Activated CD8-positive, alpha-beta memory T cell treated with anti-CD3 and anti-CD28 coated beads, Interleukin-2, amount 50 U/mL, for 24 hours (primary cell): ENCODE measurements at regions not wholly inside any gene's neighbourhood (a gene's known extent, or its start where the extent isn't known, plus 50 kb on each side); places are given as distances from the start of the nearest gene placed in this dataset.

Experiments used
- DNase-seq: peaks from one replicate; pipeline ENCODE4 v3.0.0-alpha.2; 2020; ENCODE audit errors: extremely low read depth

GRCh38 chr21:28356422-28356821 is 636.3 kb downstream of the LTN1 start:
- DNase-seq: no peak

- DNase-seq: no peak
Observed at GRCh38 chr21:28345934-28346333, 646.7 kb downstream of the LTN1 start.

GRCh38 chr21:28344985-28345384 is 647.7 kb downstream of the LTN1 start:
- no peak for DNase-seq

GRCh38 chr21:28342212-28342810 is 650.4 kb downstream of the LTN1 start:
- no peak for DNase-seq

GRCh38 chr21:28339403-28339802 is 653.3 kb downstream of the LTN1 start:
- no peak for DNase-seq

GRCh38 chr21:28338701-28339305 is 653.9 kb downstream of the LTN1 start:
- DNase-seq: no peak

- DNase-seq: no peak
Observed at GRCh38 chr21:28337315-28337714, 655.4 kb downstream of the LTN1 start.

- no peak for DNase-seq
Observed at GRCh38 chr21:28336314-28336713, 656.4 kb downstream of the LTN1 start.

- no peak for DNase-seq
Observed at GRCh38 chr21:28334407-28334806, 658.3 kb downstream of the LTN1 start.

GRCh38 chr21:28333578-28334075 is 659.0 kb downstream of the LTN1 start:
- DNase-seq: no peak

GRCh38 chr21:28332796-28333195 is 659.9 kb downstream of the LTN1 start:
- no peak for DNase-seq

- no peak for DNase-seq
Observed at GRCh38 chr21:28325618-28326017, 667.1 kb downstream of the LTN1 start.

- no peak for DNase-seq
Observed at GRCh38 chr21:28324690-28325089, 668.0 kb downstream of the LTN1 start.

GRCh38 chr21:28317177-28317950 is 675.3 kb downstream of the LTN1 start:
- no peak for DNase-seq

- DNase-seq: no peak
Observed at GRCh38 chr21:28311411-28312190, 681.1 kb downstream of the LTN1 start.

GRCh38 chr21:28310711-28311110 is 682.0 kb downstream of the LTN1 start:
- no peak for DNase-seq

- DNase-seq: no peak
Observed at GRCh38 chr21:28310171-28310685, 682.4 kb downstream of the LTN1 start.

GRCh38 chr21:28309596-28309995 is 683.1 kb downstream of the LTN1 start:
- no peak for DNase-seq

GRCh38 chr21:28308516-28308915 is 684.2 kb downstream of the LTN1 start:
- DNase-seq: no peak

GRCh38 chr21:28299946-28300345 is 692.7 kb downstream of the LTN1 start:
- DNase-seq: no peak

GRCh38 chr21:28298251-28298672 is 694.4 kb downstream of the LTN1 start:
- no peak for DNase-seq

- no peak for DNase-seq
Observed at GRCh38 chr21:28294051-28294450, 698.6 kb downstream of the LTN1 start.
